ENCODE measurements at regions not wholly inside any gene's neighbourhood (a gene's known extent, or its start where the extent isn't known, plus 50 kb on each side); places are given as distances from the start of the nearest gene placed in this dataset.

DNA sequence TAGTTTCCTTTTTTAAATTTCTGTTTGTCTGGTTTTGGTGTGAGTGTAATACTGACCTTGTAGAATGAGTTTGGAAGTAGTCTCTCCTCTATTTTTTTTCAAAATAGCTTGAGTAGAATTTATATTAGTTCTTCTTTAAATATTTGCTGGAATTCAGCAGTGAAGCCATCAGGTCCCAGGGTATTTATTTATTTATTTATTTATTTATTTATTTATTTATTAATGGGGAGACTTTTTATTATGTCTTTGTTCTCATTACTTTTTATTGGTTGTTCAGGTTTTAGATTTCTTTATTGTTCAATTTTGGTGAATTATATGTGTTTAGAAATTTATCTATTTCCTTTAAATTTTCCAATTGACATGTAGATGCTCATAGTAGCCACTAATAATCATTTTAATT, 875.8 kb upstream of the COX7C start:
- Histone ChIP-seq H3K4me2 (no peak overlapping the region), H3K27me3 (no peaks in the 10 kb centered on the region), H4K20me1 (no peaks in the 10 kb centered on the region), H3K9ac (no peak overlapping the region), H3K9me3 (peaks cover 7% of the 10 kb centered on the region), H3K4me1 (no peaks in the 10 kb centered on the region), H3K27ac (no peak overlapping the region), H3K4me3 (no peak overlapping the region), H3K36me3 (no peaks in the 10 kb centered on the region)
- no peak for TF ChIP-seq Cebpa-rat (IDR thresholded peaks at IDR 0.05)

DNA sequence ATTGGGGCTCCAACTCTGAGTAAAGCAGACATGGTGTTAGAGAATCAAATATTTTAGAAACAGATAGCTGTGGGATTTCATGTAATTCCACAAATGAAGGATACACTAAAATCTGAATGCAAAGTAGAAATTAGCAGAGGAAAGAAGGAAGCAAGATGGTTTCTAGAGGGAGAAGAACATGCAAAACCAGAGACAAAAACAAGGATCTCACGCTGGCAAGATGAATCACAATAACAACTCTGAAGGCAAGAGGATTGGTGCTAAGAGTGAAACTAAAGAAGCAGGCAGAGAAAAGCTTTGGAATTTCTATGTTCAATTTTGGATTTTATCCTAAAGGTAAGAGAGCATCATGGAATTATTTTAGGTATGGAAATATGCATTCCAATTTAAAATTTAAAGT, 857.2 kb upstream of the COX7C start:
- Histone ChIP-seq H3K9ac (no peak overlapping the region), H3K9me3 (no peaks in the 10 kb centered on the region), H4K20me1 (no peaks in the 10 kb centered on the region), H3K4me2 (no peak overlapping the region), H3K27ac (no peak overlapping the region), H3K4me1 (no peaks in the 10 kb centered on the region), H3K4me3 (no peak overlapping the region), H3K27me3 (no peaks in the 10 kb centered on the region), H3K36me3 (no peaks in the 10 kb centered on the region)
- TF ChIP-seq Cebpa-rat (IDR thresholded peaks at IDR 0.05): no peak

DNA sequence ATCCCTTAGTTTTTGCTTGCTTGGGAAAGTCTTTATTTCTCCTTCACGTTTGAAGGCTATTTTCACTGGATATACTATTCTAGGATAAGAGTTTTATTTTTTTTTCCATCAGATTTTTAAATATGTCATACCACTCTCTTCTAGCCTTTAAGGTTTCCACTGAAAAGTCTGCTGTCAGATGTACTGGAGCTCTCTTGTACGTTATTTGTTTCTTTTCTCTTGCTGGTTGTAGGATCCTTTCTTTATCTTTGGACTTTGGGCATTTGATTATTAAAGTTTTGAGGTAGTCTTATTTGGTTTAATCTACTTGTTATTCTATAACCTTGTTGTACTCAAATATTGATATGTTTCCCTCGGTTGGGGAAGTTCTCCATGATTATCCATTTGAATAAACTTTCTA, 848.4 kb upstream of the COX7C start:
- TF ChIP-seq Cebpa-rat (IDR thresholded peaks at IDR 0.05): no peak

DNA sequence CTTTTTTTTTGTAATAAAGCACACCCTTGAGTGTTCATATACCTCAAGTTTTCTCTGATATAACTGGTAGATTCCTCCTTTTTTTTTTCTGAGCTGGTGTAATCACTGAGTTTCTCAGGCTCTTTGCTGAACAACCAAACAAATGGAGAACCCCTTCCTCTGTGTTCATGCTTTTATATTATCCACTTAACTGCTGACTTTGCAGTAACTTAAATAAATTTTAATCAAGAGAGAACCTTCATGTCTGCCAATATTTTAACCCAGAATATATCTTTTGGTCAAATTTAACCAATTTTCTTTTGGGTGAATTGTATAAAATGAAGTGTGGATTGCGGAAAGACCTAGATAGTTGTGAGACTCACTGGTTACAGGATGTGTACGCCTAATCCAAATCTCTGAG, 833.0 kb upstream of the COX7C start:
- Histone ChIP-seq H3K36me3 (no peaks in the 10 kb centered on the region), H3K9ac (no peak overlapping the region), H4K20me1 (no peaks in the 10 kb centered on the region), H3K27me3 (no peaks in the 10 kb centered on the region), H3K4me1 (no peaks in the 10 kb centered on the region), H3K27ac (no peak overlapping the region), H3K4me3 (no peak overlapping the region), H3K4me2 (no peak overlapping the region), H3K9me3 (no peaks in the 10 kb centered on the region)
- TF ChIP-seq Cebpa-rat (IDR thresholded peaks at IDR 0.05): no peak

More for the DNA sequence above, 848.4 kb upstream of the COX7C start:
- Histone ChIP-seq H3K9ac (no peak overlapping the region), H3K4me1 (no peaks in the 10 kb centered on the region), H3K4me2 (no peak overlapping the region), H3K27me3 (no peaks in the 10 kb centered on the region), H3K4me3 (no peak overlapping the region), H3K36me3 (no peaks in the 10 kb centered on the region), H4K20me1 (no peaks in the 10 kb centered on the region), H3K9me3 (no peaks in the 10 kb centered on the region), H3K27ac (no peak overlapping the region)

DNA sequence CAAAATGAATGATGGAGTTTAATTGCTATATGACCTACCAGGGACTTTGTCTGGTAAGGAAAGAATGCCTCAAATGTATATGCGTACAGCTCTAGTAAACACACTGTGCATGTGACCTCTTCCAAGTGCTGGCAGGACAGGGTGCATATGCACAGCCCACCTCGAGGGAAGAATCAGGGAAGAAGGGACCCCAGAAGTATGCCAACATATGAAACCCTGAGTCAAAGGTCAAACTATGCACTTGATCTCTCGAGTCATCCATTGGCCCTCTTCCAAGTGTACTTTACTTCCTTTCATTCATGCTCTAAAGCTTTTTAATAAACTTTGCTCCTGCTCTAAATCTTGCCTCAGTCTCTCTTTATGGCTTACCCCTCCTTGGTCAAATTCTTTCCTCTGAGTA, 804.6 kb upstream of the COX7C start:
- Histone ChIP-seq H3K36me3 (no peaks in the 10 kb centered on the region), H4K20me1 (no peaks in the 10 kb centered on the region), H3K27ac (no peak overlapping the region), H3K9me3 (no peaks in the 10 kb centered on the region), H3K4me2 (no peak overlapping the region), H3K4me1 (no peaks in the 10 kb centered on the region), H3K27me3 (no peaks in the 10 kb centered on the region), H3K4me3 (no peak overlapping the region), H3K9ac (no peak overlapping the region)
- no peak for TF ChIP-seq Cebpa-rat (IDR thresholded peaks at IDR 0.05)

DNA sequence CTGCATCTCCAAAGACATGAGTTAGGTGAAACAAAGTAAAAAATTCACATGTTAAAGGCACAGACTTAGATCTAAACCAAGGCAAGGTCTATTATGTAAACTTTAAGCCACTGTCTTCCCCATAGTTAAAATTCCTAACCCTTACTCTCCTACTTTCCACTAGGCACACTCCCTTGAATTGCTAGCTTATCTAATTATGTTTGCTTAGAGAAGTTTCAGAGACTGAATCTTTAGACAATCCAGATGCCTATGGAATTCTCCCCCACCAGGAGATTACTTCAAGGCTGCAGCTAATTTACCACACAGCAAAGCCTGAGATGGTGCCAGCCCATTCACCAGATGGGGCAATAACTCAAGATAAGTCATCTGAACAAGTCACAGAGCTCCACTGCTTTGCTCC, 803.1 kb upstream of the COX7C start:
- no peaks in the 10 kb centered on the region for H3K27me3 ChIP-seq
- no peaks in the 10 kb centered on the region for H3K4me1 ChIP-seq
- TF ChIP-seq Cebpa-rat (IDR thresholded peaks at IDR 0.05): no peak
- H3K36me3 ChIP-seq: no peaks in the 10 kb centered on the region
- no peak overlapping the region for H3K27ac ChIP-seq
- no peaks in the 10 kb centered on the region for H3K9me3 ChIP-seq
- H3K9ac ChIP-seq: no peak overlapping the region
- H3K4me2 ChIP-seq: no peak overlapping the region
- no peak overlapping the region for H3K4me3 ChIP-seq
- H4K20me1 ChIP-seq: no peaks in the 10 kb centered on the region

DNA sequence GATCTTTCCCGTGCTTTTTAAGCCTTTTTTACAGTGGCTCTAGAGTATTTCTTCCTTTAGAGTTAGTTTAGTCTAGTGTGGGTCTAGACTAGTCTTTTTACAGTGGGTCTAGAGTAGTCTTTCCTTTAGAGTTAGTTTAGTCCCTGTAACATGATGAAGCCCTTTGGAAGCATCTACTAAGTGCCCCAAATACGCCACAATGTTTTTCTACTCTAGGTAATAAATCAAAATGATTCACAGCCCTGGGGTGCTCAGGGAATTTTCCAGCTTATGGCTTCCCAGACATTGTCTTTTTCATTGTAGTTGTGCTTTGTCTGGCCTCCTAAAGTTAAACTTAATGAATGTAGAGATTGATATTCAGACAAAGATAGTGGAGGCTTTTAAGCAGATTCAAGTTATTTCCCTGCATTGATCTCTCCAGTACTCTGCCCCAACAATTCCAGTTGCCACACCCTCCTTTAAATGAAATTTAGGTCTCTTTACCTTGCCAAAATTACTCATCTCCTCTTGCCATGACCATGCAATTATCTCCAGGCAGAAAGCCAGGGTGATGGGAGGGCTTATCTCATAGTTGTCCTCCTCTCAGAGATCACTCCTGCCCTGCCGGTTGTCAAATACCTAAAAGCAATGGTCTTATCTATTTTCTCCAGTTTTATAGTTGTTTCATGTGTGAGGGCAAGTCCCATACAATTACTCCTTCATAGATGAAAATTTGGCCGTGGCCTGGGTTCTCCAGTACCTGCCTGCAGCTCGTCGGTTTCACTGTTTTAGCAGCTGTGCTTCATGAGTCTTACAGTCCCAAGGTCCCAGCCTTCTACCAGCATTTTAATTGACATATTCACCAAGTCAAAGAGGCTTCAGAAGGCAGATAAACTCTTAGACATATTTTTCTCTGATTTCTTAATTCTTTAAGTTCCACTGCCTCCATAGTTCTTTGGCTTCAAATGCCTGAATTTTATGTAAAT, 794.0 kb upstream of the COX7C start:
- Histone ChIP-seq H3K27ac (no peak overlapping the region), H3K4me2 (no peak overlapping the region)

DNA sequence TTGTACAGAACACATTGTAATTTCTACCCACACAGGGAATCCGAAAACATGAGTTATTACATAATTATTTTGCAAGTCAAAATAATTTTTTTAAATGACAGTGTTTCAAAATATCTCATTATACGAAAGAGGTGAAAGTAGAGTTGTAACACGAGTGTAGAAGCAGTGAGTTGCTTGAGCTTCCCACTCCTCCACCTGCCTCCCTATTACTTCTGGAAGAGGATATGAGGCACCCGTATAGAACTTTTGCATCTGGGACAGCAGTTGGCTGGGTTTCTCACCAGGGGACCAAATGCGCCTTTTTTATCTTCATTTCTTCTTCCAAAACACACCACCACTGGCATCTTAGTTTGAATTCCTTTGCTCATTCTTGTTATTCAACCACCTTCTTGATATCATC, 779.0 kb upstream of the COX7C start:
- Histone ChIP-seq H3K4me1 (no peaks in the 10 kb centered on the region), H3K27me3 (no peaks in the 10 kb centered on the region), H3K4me2 (no peak overlapping the region), H3K36me3 (no peaks in the 10 kb centered on the region), H3K27ac (no peak overlapping the region), H3K4me3 (no peak overlapping the region), H4K20me1 (no peaks in the 10 kb centered on the region), H3K9me3 (no peaks in the 10 kb centered on the region), H3K9ac (no peak overlapping the region)
- no peak for TF ChIP-seq Cebpa-rat (IDR thresholded peaks at IDR 0.05)

More for the DNA sequence above, 794.0 kb upstream of the COX7C start:
- no peak overlapping the region for H3K9ac ChIP-seq
- no peaks in the 10 kb centered on the region for H3K4me1 ChIP-seq
- H3K36me3 ChIP-seq: no peaks in the 10 kb centered on the region
- no peak overlapping the region for H3K4me3 ChIP-seq
- no peaks in the 10 kb centered on the region for H3K27me3 ChIP-seq
- no peak for TF ChIP-seq Cebpa-rat (IDR thresholded peaks at IDR 0.05)
- H3K9me3 ChIP-seq: no peaks in the 10 kb centered on the region
- no peaks in the 10 kb centered on the region for H4K20me1 ChIP-seq

DNA sequence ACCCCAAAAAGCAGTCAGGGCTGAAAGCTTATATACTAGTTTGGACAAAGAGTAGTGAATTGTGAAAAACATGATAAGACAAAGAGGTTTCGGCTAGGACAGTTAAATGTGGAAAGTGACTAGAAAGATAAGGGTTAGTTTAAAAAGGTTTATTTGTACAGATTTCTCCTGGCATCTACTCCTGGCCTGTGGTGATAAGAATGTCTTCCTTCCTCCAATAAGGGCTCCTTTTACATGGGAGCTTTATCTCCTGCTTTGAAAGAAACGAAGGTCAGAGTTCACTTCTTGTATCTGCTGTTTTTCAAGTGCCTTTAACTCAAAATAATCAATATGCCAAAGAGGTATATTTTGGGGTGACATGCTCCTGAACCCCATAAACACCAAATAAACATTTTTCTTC, 776.1 kb upstream of the COX7C start:
- no peak overlapping the region for H3K4me3 ChIP-seq
- no peak for TF ChIP-seq Cebpa-rat (IDR thresholded peaks at IDR 0.05)
- no peak overlapping the region for H3K27ac ChIP-seq

DNA sequence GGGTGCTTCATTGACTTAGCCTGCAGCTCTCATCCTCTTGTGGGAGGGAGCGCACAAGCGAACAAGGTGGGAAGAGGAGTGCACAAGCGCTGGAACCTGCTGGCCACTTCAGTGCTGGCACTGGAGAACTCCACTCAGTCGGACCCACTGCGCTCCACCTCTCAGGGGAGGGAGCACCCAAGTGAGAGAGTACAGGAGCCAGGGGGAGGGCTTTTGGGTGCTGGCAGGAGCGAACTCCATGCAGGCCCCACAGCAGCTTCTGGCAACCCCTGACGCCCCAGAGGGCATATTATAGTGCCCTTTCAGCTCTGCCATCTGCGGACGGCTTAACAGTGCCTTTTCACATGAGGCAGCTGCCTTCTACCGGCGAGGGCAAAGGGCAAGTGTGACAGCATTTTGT, 774.2 kb upstream of the COX7C start:
- H3K36me3 ChIP-seq: no peaks in the 10 kb centered on the region
- no peak overlapping the region for H3K4me3 ChIP-seq
- no peak for TF ChIP-seq Cebpa-rat (IDR thresholded peaks at IDR 0.05)
- H4K20me1 ChIP-seq: no peaks in the 10 kb centered on the region
- no peak overlapping the region for H3K27ac ChIP-seq
- no peaks in the 10 kb centered on the region for H3K9me3 ChIP-seq
- H3K9ac ChIP-seq: no peak overlapping the region
- no peak overlapping the region for H3K4me2 ChIP-seq
- H3K27me3 ChIP-seq: no peaks in the 10 kb centered on the region
- no peaks in the 10 kb centered on the region for H3K4me1 ChIP-seq

More for the DNA sequence above, 776.1 kb upstream of the COX7C start:
- H3K9me3 ChIP-seq: no peaks in the 10 kb centered on the region
- H3K36me3 ChIP-seq: no peaks in the 10 kb centered on the region
- no peaks in the 10 kb centered on the region for H3K4me1 ChIP-seq
- H3K4me2 ChIP-seq: no peak overlapping the region
- H3K27me3 ChIP-seq: no peaks in the 10 kb centered on the region
- H4K20me1 ChIP-seq: no peaks in the 10 kb centered on the region
- H3K9ac ChIP-seq: no peak overlapping the region

All from BLaER1 (cell line).